ENCODE measurements at regions not wholly inside any gene's neighbourhood (a gene's known extent, or its start where the extent isn't known, plus 50 kb on each side); places are given as distances from the start of the nearest gene placed in this dataset.
"Not testable (repeated sequence)": the region's sequence is repeated elsewhere in the genome, so short reads cannot be mapped to it uniquely, and the experiment has no call there.

- no peak for DNase-seq
Observed at GRCh38 chr5:15012061-15012460, 140.5 kb upstream of the ANKH start.

GRCh38 chr5:15010936-15011335 lies 139.4 kb upstream of the ANKH start:
- DNase-seq, result no peak

GRCh38 chr5:15009420-15009819 lies 137.8 kb upstream of the ANKH start:
- DNase-seq, result peak; percentile 83

GRCh38 chr5:15008921-15009320 lies 137.3 kb upstream of the ANKH start:
- no peak for DNase-seq

- peak; percentile 91 for DNase-seq
Observed at GRCh38 chr5:15008476-15008875, 136.9 kb upstream of the ANKH start.

- DNase-seq, result no peak
Observed at GRCh38 chr5:15007646-15008045, 136.1 kb upstream of the ANKH start.

- no peak for DNase-seq
Observed at GRCh38 chr5:15004506-15004905, 132.9 kb upstream of the ANKH start.

GRCh38 chr5:15003511-15003920 lies 131.9 kb upstream of the ANKH start:
- peak; percentile 42 for DNase-seq

GRCh38 chr5:15002791-15003190 lies 131.2 kb upstream of the ANKH start:
- DNase-seq, result no peak

GRCh38 chr5:15002173-15002572 lies 130.6 kb upstream of the ANKH start:
- no peak for DNase-seq

GRCh38 chr5:15001517-15001916 lies 129.9 kb upstream of the ANKH start:
- DNase-seq, result no peak

- DNase-seq, result no peak
Observed at GRCh38 chr5:14998491-14998890, 126.9 kb upstream of the ANKH start.

GRCh38 chr5:14996997-14997396 lies 125.4 kb upstream of the ANKH start:
- DNase-seq, result no peak

- DNase-seq, result no peak
Observed at GRCh38 chr5:14995229-14995628, 123.7 kb upstream of the ANKH start.

- not testable (repeated sequence) for DNase-seq
Observed at GRCh38 chr5:14993459-14994133, 122.0 kb upstream of the ANKH start.

- DNase-seq, result not testable (repeated sequence)
Observed at GRCh38 chr5:14992751-14993458, 121.3 kb upstream of the ANKH start.

GRCh38 chr5:14988223-14988622 lies 116.6 kb upstream of the ANKH start:
- DNase-seq, result no peak

- no peak for DNase-seq
Observed at GRCh38 chr5:14986413-14986812, 114.8 kb upstream of the ANKH start.

GRCh38 chr5:14983666-14984441 lies 112.3 kb upstream of the ANKH start:
- DNase-seq, result no peak

GRCh38 chr5:14980698-14981097 lies 109.1 kb upstream of the ANKH start:
- no peak for DNase-seq

GRCh38 chr5:14977058-14977685 lies 105.6 kb upstream of the ANKH start:
- DNase-seq, result no peak

- DNase-seq, result no peak
Observed at GRCh38 chr5:14976486-14976885, 104.9 kb upstream of the ANKH start.

- DNase-seq, result no peak
Observed at GRCh38 chr5:14971873-14972272, 100.3 kb upstream of the ANKH start.

Measured in NCI-H226 (cell line).